Activated T-cell treated with anti-CD3 and anti-CD28 coated beads, Interleukin-2, amount 50 U/mL, for 72 hours (primary cell): ENCODE measurements at regions not wholly inside any gene's neighbourhood (a gene's known extent, or its start where the extent isn't known, plus 50 kb on each side); places are given as distances from the start of the nearest gene placed in this dataset.

Experiments used
- ATAC-seq, 2 donors: fragments of 150-1000 bp; cut with Tn5 transposase; replicated peaks in 1 of 2; 2 replicates each; pipeline ENCODE4 v1.10.0; 2021; ENCODE audit warnings: moderate library complexity in 2 of 2, mild to moderate bottlenecking in 1 of 2
- DNase-seq, 2 donors: peaks; one replicate each; pipeline ENCODE4 v3.0.0; 2021 to 2022; ENCODE audit warnings: mixed read lengths in 1 of 2
- H3K27ac Mint-ChIP-seq: one replicate; pipeline ENCODE4 v1.8.0; 2022; ENCODE audit warnings: mild to moderate bottlenecking, moderate library complexity, mixed read lengths
- H3K27me3 Mint-ChIP-seq: one replicate; pipeline ENCODE4 v1.8.0; 2022; ENCODE audit warnings: low read depth, mixed read lengths
- H3K36me3 Mint-ChIP-seq, 2 donors: one replicate each; pipeline ENCODE4 v1.8.0; 2022; ENCODE audit warnings: mixed read lengths in 2 of 2, mild to moderate bottlenecking in 1 of 2; ENCODE audit not compliant: insufficient read depth in 2 of 2
- H3K4me1 Mint-ChIP-seq: one replicate; pipeline ENCODE4 v1.8.0; 2022; ENCODE audit warnings: low read depth, mixed read lengths
- H3K4me3 Mint-ChIP-seq, 2 donors: one replicate each; pipeline ENCODE4 v1.8.0; 2022; ENCODE audit warnings: mild to moderate bottlenecking in 2 of 2, mixed read lengths in 2 of 2, moderate library complexity in 2 of 2
- H3K9me3 Mint-ChIP-seq, 2 donors: one replicate each; pipeline ENCODE4 v1.8.0; 2022; ENCODE audit warnings: mixed read lengths in 2 of 2

DNA sequence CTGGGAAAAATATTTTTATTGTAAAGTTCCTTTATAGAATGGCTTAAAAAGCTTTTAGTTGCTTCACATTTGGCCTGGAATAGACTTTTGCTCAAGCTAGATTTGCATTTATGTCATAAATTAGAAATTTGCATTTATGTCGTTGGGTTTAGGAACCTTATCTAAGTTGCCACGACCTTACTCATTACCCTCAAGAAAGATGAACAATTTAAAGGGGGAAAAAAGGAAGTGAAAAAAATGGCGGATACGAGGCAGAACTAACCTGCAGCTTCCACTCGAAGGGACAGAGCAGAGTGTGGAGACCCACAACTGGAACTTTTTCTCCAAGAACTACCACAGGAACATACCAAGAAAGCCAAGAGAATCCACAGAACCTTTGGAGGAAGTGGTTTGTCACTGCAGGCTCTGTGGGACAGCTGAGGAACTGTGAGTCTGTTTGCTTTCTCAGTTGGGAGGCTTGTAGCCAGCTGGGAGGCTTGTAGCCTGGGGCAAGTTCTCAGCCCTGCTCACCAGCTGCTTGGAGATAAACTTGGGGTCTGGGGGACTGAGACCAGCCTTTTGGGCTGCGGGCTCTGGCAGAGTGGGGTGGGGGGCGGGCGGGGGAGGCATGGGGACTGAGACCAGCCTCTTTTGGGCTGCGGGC, 349.9 kb upstream of the MEIS1 start:
- Mint-ChIP-seq H3K4me3 (no peak overlapping the region), H3K9me3 (peaks cover 11 to 16% of the 10 kb centered on the region in 2 donors), H3K27me3 (no peaks in the 10 kb centered on the region), H3K36me3 (peaks cover 1 to 2% of the 10 kb centered on the region in 2 donors), H3K4me1 (no peaks in the 10 kb centered on the region), H3K27ac (no peak overlapping the region)
- no peak for ATAC-seq
- no peak for DNase-seq

DNA sequence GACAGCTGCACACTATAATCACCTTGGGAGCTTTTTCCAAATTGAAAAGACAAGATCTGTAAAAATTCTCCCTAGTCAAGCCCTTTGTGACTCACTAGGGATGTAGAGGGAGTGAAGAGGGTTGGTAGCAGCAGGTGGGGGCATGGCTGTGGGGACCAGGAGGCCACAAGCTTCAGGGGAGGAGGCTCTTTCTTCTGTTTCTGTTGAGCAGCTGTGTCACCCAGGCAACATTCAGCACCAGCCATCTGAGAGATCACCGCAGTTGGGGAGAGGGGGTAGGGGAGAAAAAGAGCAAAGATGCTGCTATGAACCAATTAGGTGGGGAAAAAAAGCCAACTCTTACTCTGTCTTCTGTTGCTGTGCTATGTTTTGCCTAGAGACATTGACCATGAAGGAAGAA, 352.3 kb upstream of the MEIS1 start:
- Mint-ChIP-seq H3K36me3 (peaks cover 1 to 2% of the 10 kb centered on the region in 2 donors), H3K4me3 (no peak overlapping the region)

DNA sequence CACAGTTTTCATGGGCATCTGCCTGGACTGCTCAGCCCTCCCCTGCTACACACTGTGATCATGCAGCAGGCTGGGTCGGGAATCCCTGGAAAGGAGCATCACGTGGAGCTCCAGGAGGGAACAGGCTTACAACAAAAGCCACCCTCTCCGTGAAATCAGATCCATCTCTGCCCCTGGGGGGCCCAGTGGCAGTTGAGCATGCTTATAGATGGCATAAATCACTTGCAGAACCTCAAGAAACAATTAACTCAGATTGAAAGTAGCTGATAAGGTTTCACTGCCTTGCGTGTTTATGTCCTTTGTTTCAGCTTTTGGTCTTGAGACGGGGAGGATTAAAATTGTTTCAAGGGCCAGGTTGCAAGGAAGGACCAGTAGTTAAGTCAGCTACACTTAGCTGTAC, 354.8 kb upstream of the MEIS1 start:
- H3K9me3 Mint-ChIP-seq: no peaks in the 10 kb centered on the region
- peaks cover 0 to 2% of the 10 kb centered on the region in 2 donors for H3K36me3 Mint-ChIP-seq
- H3K4me3 Mint-ChIP-seq: no peak overlapping the region
- H3K27ac Mint-ChIP-seq: no peak overlapping the region
- H3K4me1 Mint-ChIP-seq: no peaks in the 10 kb centered on the region
- H3K27me3 Mint-ChIP-seq: no peaks in the 10 kb centered on the region
- no peak for ATAC-seq
- no peak for DNase-seq

More for the DNA sequence above, 352.3 kb upstream of the MEIS1 start:
- H3K27me3 Mint-ChIP-seq: no peaks in the 10 kb centered on the region
- no peaks in the 10 kb centered on the region for H3K4me1 Mint-ChIP-seq
- H3K27ac Mint-ChIP-seq: no peak overlapping the region
- ATAC-seq (no peak), DNase-seq (no peak)
- H3K9me3 Mint-ChIP-seq: peaks cover 5% of the 10 kb centered on the region in 2 donors

DNA sequence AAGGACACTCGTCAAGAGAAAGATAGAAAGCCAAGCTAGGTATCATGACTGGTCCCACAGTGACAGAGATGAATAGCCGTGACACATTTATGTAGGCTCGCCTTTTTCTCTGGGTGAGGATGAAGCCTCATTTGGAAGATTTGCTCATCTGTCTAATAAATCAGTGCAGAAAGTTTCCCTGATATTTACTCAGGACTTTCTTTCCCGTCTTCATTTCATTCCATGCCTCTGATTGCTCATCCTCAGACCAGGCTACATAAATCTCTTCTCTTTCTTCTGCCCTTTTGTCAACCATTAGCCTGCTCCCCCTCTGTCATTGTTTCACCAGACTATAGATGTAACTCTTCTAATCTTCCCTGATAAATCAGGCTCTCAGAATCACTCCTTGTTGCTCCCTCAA, 361.8 kb upstream of the MEIS1 start:
- Mint-ChIP-seq H3K27me3 (no peaks in the 10 kb centered on the region), H3K27ac (no peak overlapping the region), H3K9me3 (no peaks in the 10 kb centered on the region), H3K4me1 (no peaks in the 10 kb centered on the region), H3K4me3 (no peak overlapping the region), H3K36me3 (no peaks in the 10 kb centered on the region)
- ATAC-seq (no peak), DNase-seq (no peak)

DNA sequence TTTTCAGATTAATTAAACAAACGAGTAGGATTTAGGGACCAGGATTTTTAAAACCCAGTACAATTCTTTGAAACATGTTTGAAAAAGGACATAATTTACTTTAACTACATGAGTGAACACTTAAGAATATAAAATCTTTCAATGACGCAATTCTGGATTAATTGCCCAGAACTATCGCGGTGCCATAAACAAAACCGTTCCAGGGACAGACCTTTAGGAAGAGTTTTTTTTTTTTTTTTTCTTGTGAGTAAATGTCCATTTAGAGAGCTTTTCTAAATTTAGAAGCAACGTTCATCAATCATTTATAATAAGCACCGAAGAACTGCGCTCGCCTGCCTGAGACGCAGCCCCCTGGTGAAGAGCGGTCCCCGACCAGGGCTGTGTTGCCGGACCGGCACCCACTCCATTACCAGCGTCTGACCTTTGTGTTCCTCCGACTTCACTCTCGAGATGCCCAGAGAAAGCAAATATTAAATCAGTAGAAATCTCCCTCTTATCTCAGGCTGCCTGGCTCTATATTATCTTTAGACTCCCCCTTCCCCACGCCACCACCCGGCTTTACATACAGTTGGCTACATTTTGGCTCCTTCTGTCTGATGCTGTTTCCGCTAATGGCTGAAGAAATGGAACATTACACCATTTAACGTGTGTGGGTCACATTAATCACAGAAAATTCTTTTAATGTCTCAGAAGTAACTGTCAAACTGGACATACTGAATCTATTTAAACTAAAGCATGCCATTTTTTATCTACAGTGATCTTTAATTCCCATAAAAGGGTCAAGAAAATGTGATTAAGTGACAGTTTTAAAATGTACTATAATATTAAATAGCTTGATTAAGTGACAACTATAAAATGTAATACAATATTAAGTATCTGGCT, 364.0 kb upstream of the MEIS1 start:
- H3K4me1 Mint-ChIP-seq: no peaks in the 10 kb centered on the region
- H3K4me3 Mint-ChIP-seq: no peak overlapping the region
- DNase-seq (no peak), ATAC-seq (no peak)
- H3K27ac Mint-ChIP-seq: no peak overlapping the region
- no peaks in the 10 kb centered on the region for H3K36me3 Mint-ChIP-seq
- H3K9me3 Mint-ChIP-seq: no peaks in the 10 kb centered on the region
- no peaks in the 10 kb centered on the region for H3K27me3 Mint-ChIP-seq

DNA sequence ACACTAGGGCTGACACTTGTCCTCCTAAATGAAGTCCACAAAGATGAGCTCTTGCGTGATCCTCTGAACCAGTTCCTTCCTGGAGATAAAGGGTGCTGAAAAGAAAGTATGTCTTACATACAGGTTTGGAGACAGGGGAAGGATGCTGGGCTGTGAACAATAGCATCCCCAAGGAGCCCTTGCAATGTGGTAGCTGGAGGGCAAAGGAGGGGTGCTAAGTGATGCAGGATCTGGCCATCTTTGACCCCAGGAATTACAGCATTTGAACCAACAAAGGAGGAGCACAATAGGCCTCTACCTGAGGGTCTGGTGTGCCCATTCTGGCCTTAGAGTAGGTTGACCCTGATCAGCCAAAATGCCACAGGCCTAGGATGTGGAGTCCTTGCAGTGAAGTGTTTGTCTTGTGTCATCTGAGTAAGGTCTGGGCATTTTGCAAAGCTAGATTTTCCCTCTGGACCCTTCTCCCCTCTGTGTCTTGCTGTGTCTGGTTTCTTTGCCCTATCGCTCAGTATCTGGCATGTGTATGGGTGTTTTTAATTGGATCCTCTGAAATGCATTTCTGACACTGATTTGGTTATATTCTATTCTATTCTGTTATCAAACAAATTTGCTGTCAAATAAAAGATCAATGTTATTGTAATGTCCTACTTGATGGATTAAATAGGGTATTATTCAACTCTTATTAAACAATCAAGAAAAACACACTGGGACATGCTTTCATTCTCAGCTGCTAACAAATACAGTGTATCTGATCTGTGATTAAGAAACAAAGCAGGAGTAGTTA, 364.8 kb upstream of the MEIS1 start:
- Mint-ChIP-seq H3K27me3 (no peaks in the 10 kb centered on the region), H3K4me1 (no peaks in the 10 kb centered on the region), H3K9me3 (no peaks in the 10 kb centered on the region), H3K36me3 (no peaks in the 10 kb centered on the region), H3K27ac (no peak overlapping the region), H3K4me3 (no peak overlapping the region)
- no peak for ATAC-seq
- no peak for DNase-seq

DNA sequence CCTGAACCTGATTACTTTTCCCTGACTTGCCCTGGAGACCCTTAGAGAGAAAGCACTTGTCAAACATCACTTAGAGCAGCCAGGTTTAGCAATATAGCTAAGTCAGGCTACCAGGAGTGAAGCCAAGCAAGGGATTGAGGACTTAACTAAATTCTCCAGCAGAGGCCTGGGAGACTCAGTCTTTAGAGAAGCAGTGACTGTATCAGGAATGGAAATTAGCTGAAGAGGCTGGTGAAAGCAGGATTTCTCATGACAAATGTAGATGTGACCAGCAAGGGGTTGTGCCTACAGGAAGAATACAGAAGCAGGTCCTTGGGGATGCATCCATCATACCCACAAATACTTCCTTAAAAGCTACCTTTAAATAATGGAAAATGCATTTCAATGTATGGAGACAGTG, 368.9 kb upstream of the MEIS1 start:
- no peak overlapping the region for H3K27ac Mint-ChIP-seq
- H3K4me3 Mint-ChIP-seq: no peak overlapping the region
- no peak for DNase-seq
- no peaks in the 10 kb centered on the region for H3K36me3 Mint-ChIP-seq
- no peaks in the 10 kb centered on the region for H3K27me3 Mint-ChIP-seq
- H3K9me3 Mint-ChIP-seq: no peaks in the 10 kb centered on the region
- ATAC-seq: no peak
- no peaks in the 10 kb centered on the region for H3K4me1 Mint-ChIP-seq

DNA sequence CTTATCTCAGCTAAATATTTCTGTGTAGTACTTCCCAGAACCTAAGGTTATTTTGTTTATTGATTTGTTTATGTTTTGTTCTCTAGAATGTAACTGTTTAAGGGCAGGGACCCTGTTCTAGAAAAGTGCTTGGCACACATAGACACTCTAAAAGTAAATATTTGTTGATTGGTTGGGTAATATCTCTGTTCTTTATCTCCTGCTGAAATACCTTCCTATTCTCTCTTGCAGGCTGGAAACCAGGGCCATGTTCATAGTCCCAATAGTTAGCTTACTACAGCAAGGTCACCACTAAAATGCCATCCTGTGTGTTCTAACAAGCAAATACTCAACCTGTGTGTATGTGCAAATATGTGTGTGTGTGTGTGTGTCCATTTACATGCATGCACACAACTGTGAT, 375.6 kb upstream of the MEIS1 start:
- no peak for DNase-seq
- H3K9me3 Mint-ChIP-seq: peaks cover 0 to 2% of the 10 kb centered on the region in 2 donors
- no peak for ATAC-seq
- no peaks in the 10 kb centered on the region for H3K36me3 Mint-ChIP-seq
- no peak overlapping the region for H3K4me3 Mint-ChIP-seq
- peaks cover 6% of the 10 kb centered on the region for H3K27me3 Mint-ChIP-seq
- H3K4me1 Mint-ChIP-seq: no peaks in the 10 kb centered on the region
- no peak overlapping the region for H3K27ac Mint-ChIP-seq

DNA sequence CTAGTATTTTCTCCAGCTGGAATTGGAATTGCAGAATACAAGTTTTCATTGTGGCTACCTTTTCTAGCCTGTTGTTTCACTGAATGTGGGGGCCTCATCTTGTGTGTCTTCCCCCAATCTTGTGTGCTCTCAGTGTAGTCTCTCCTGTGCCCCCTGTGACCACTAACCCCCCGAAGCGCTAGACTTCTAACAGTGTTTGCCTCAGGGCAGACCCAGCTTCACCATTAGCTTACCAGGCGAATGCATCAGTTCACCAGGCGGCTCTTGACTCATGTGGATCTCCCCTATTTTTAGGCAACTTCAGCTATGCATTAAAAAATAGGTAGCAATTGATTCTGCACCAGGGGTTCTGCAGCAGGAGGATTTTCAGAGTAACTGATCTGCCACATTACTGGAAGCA, 376.2 kb upstream of the MEIS1 start:
- Mint-ChIP-seq H3K9me3 (peaks cover 0 to 4% of the 10 kb centered on the region in 2 donors), H3K4me3 (no peak overlapping the region), H3K27ac (no peak overlapping the region), H3K27me3 (peaks cover 6% of the 10 kb centered on the region), H3K36me3 (no peaks in the 10 kb centered on the region), H3K4me1 (no peaks in the 10 kb centered on the region)
- no peak for DNase-seq
- no peak for ATAC-seq

DNA sequence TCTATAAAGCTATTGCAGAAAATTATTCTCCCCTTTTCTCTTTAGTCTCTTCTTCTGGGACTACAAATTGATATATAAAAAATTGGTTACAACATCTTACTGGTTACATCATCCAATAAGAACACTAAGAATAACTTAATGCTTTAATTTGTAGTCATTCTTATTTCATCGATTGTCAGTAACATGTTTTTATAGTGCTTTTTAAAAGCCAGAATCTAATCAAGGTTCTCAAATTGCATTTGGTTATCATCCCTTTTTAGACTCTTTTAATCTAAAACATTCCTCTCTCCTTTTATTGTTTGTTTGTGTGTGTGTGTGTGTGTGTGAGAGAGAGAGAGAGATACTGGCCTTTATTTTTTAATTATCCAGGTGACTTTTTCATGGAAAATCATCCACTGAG, 377.1 kb upstream of the MEIS1 start:
- DNase-seq (no peak), ATAC-seq (no peak)
- H3K27me3 Mint-ChIP-seq: peaks cover 6% of the 10 kb centered on the region
- peaks cover 0 to 4% of the 10 kb centered on the region in 2 donors for H3K9me3 Mint-ChIP-seq
- H3K4me3 Mint-ChIP-seq: no peak overlapping the region
- H3K4me1 Mint-ChIP-seq: no peaks in the 10 kb centered on the region
- no peak overlapping the region for H3K27ac Mint-ChIP-seq
- no peaks in the 10 kb centered on the region for H3K36me3 Mint-ChIP-seq

DNA sequence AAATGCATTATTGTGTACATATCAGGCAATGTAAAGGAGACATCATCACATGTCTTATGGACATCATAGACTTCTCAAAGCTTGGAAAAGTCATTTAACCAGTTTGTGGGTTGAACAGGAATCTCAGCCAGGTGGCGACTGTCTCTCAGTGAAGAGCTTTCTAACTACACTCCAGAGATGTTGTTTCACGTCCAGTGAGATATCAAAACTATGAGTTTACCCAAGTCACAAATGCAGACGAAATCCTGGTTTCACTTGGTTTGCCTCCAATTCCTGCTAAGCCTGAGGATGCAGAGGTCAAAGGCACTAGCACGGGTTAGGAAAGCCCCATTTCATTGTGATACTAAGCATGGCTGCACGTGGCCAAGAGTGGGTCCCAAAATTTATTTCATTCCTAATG, 384.5 kb upstream of the MEIS1 start:
- no peak overlapping the region for H3K4me3 Mint-ChIP-seq
- peaks cover 0 to 4% of the 10 kb centered on the region in 2 donors for H3K9me3 Mint-ChIP-seq
- no peaks in the 10 kb centered on the region for H3K27me3 Mint-ChIP-seq
- no peak for ATAC-seq
- H3K27ac Mint-ChIP-seq: no peak overlapping the region
- no peaks in the 10 kb centered on the region for H3K4me1 Mint-ChIP-seq
- DNase-seq: no peak
- H3K36me3 Mint-ChIP-seq: no peaks in the 10 kb centered on the region

DNA sequence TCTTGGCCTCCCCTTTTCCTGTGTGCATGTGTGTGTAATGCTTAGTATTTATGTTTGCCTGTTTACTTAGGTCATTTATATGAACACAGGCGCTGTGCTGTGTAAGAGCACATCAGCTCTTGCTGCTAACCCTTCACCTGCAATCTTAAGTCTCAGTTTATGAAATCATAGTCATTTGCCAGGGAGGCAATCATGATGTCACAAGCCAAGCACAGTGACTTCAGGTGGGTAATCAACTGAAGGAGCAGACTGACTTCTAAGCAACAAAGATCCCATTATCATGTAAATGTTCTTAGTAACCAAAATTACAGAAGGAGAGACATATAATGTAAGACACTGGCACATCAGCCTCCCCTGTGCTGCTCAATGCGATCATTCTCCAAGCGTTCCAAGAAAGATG, 386.3 kb upstream of the MEIS1 start:
- no peak overlapping the region for H3K27ac Mint-ChIP-seq
- no peaks in the 10 kb centered on the region for H3K27me3 Mint-ChIP-seq
- no peak for ATAC-seq
- no peaks in the 10 kb centered on the region for H3K36me3 Mint-ChIP-seq
- H3K9me3 Mint-ChIP-seq: no peaks in the 10 kb centered on the region
- no peak overlapping the region for H3K4me3 Mint-ChIP-seq
- no peaks in the 10 kb centered on the region for H3K4me1 Mint-ChIP-seq
- no peak for DNase-seq

DNA sequence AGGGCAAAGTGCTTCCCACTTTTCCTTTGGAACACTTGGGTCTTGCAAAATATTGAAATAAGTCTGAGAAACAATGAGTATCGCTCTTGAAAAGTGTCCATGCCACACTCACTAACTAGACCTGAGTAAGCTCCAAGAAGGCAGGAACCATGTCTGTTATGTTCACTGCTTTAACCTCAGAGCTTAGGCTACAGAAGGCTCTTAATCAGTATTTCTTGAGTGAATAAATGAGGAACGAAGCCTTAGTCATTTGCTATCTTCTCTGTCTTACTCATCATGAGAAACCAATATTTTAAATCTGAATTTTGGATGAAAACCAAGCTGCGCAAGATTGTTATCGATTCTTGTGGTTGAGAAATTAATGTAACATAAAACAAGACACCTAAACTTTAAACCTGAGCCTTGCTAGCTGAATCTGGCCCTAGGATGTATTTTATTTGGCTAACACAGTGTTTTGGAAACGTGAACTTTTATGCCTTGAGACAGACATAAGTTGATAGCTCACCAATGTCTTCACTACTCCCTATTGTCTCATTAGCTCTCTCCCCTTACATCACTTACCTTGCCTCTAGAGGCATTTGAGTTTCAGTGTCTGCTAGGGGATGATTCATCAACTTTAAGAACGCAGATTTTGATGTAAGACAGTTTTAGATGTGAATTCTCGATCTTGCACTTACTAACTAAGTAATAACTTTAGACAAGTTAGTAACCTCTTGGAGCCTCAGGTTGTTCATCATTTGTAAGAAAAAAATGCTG, 392.8 kb upstream of the MEIS1 start:
- no peak overlapping the region for H3K27ac Mint-ChIP-seq
- DNase-seq: no peak
- ATAC-seq: no peak
- no peaks in the 10 kb centered on the region for H3K36me3 Mint-ChIP-seq
- H3K9me3 Mint-ChIP-seq: no peaks in the 10 kb centered on the region
- H3K27me3 Mint-ChIP-seq: no peaks in the 10 kb centered on the region
- no peak overlapping the region for H3K4me3 Mint-ChIP-seq
- no peaks in the 10 kb centered on the region for H3K4me1 Mint-ChIP-seq
